MCF 10A (cell line): ENCODE measurements at regions not wholly inside any gene's neighbourhood (a gene's known extent, or its start where the extent isn't known, plus 50 kb on each side); places are given as distances from the start of the nearest gene placed in this dataset.
A peak's percentile ranks its signal among the peaks of the same experiment; 100 is the strongest.
"Not testable (repeated sequence)": the region's sequence is repeated elsewhere in the genome, so short reads cannot be mapped to it uniquely, and the experiment has no call there.

Experiments
- BruUV-seq: library from RNA; stranded (reverse); fragments of 400-500 nt; replicated peaks from 2 replicates; lab custom pipeline; 2021; lab: Mats Ljungman, UMichigan
- CTCF ChIA-PET: fragments of 300-600 bp; sonication (Branson Sonifier 250); formaldehyde crosslinking; extraction: SDS; loops from one replicate; lab custom pipeline; 2021; ENCODE audit warnings: antibody characterized with exemption, inconsistent platforms; lab: Yijun Ruan, JAX
- POLR2A ChIA-PET: fragments of 300-600, 350-650 bp; sonication (Branson Sonifier 250); formaldehyde crosslinking; extraction: SDS; loops from one replicate; lab custom pipeline; 2020; ENCODE audit warnings: antibody characterized with exemption, inconsistent platforms; lab: Yijun Ruan, JAX
- DNase-seq: peaks from one replicate; pipeline ENCODE4 v3.0.0-alpha.2; 2018; ENCODE audit not compliant: unreplicated experiment
- H3K27ac Mint-ChIP-seq: one replicate; pipeline ENCODE4 v1.8.0; 2022; ENCODE audit warnings: mild to moderate bottlenecking, low read depth, mixed read lengths; ENCODE audit not compliant: unreplicated experiment
- H3K27me3 Mint-ChIP-seq: one replicate; pipeline ENCODE4 v1.8.0; 2022; ENCODE audit warnings: mixed read lengths; ENCODE audit not compliant: insufficient read depth, unreplicated experiment
- H3K36me3 Mint-ChIP-seq: one replicate; pipeline ENCODE4 v1.8.0; 2022; ENCODE audit warnings: mild to moderate bottlenecking, moderate library complexity, mixed read lengths; ENCODE audit not compliant: insufficient read depth, unreplicated experiment
- H3K4me1 Mint-ChIP-seq: one replicate; pipeline ENCODE4 v1.8.0; 2022; ENCODE audit warnings: mixed read lengths; ENCODE audit not compliant: insufficient read depth, unreplicated experiment
- H3K4me3 Mint-ChIP-seq: one replicate; pipeline ENCODE4 v1.8.0; 2022; ENCODE audit warnings: mild to moderate bottlenecking, moderate library complexity, mixed read lengths; ENCODE audit not compliant: unreplicated experiment
- H3K9me3 Mint-ChIP-seq: one replicate; pipeline ENCODE4 v1.8.0; 2022; ENCODE audit warnings: mixed read lengths; ENCODE audit not compliant: unreplicated experiment
- intact Hi-C: fragments of 100-400 bp; cut with micrococcal nuclease; formaldehyde crosslinking; loops from 2 replicates; pipeline ENCODE4 v1.14.1; 2022
- TF ChIP-seq, protein P1 (sequence below): fragments of 200-600 bp; IDR thresholded peaks from one replicate; pipeline ENCODE4 v1.8.0; 2022; ENCODE audit warnings: antibody characterized with exemption, mild to moderate bottlenecking; ENCODE audit not compliant: unreplicated experiment

- Mint-ChIP-seq H3K4me3 (no peak overlapping the region), H3K4me1 (no peaks in the 10 kb centered on the region), H3K27ac (no peak overlapping the region), H3K36me3 (no peaks in the 10 kb centered on the region), H3K9me3 (peaks cover 28% of the 10 kb centered on the region), H3K27me3 (no peaks in the 10 kb centered on the region)
- BruUV-seq: no TSS peak
- intact Hi-C loops: no loop called here
- peak; percentile 20 for DNase-seq
- POLR2A ChIA-PET: no interaction called here
- CTCF ChIA-PET: no interaction called here
- TF ChIP-seq, protein P1, sequence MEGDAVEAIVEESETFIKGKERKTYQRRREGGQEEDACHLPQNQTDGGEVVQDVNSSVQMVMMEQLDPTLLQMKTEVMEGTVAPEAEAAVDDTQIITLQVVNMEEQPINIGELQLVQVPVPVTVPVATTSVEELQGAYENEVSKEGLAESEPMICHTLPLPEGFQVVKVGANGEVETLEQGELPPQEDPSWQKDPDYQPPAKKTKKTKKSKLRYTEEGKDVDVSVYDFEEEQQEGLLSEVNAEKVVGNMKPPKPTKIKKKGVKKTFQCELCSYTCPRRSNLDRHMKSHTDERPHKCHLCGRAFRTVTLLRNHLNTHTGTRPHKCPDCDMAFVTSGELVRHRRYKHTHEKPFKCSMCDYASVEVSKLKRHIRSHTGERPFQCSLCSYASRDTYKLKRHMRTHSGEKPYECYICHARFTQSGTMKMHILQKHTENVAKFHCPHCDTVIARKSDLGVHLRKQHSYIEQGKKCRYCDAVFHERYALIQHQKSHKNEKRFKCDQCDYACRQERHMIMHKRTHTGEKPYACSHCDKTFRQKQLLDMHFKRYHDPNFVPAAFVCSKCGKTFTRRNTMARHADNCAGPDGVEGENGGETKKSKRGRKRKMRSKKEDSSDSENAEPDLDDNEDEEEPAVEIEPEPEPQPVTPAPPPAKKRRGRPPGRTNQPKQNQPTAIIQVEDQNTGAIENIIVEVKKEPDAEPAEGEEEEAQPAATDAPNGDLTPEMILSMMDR: no peak
These were observed 436.8 kb upstream of the ERCC4 start for GRCh38 chr16:13483121-13483520.

DNA sequence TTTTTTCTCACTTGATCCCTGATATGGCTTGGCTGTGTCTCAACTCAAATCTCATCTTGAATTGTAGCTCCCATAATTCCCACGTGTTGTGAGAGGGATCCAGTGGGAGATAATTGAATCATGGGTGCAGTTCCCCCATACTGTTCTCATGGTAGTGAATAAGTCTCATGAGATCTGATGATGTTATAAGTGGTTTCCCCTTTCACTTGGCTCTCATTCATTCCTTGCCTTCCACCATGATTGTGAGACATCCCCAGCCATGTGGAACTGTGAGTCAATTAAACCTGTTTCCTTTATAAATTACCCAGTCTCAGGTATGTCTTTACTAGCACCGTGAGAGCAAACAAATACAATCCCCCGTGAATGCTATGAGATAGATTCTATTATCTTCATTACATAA lies 430.5 kb upstream of the ERCC4 start:
- DNase-seq, H3K27ac Mint-ChIP-seq, H3K27me3 Mint-ChIP-seq, H3K4me3 Mint-ChIP-seq, BruUV-seq, H3K36me3 Mint-ChIP-seq, intact Hi-C loops, H3K4me1 Mint-ChIP-seq, CTCF ChIA-PET, POLR2A ChIA-PET: not testable (repeated sequence)
- H3K9me3 Mint-ChIP-seq: peaks cover 15% of the 10 kb centered on the region

DNA sequence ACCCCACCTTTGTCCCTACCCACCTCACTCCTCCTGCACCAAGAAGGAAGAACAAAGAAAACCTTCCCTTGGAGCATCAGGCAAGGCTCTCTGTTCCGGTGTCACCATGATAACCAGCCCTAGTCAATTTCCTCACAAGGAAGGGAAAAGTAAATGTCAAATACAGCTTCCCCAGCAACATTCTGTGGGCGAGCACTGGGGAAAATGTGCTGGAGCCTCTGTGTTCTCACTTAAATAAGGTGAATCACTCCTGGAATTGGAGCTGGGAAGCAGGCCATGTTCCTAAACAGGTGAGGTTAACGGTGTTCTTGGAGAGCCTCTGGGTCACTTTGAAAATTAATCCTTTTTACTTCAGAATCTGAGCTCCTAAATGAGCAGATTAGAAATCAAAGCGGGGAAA lies 427.9 kb upstream of the ERCC4 start:
- H3K27ac Mint-ChIP-seq: no peak overlapping the region
- H3K9me3 Mint-ChIP-seq: peaks cover 10% of the 10 kb centered on the region
- no peak overlapping the region for H3K4me3 Mint-ChIP-seq
- TF ChIP-seq, protein P1: no peak
- DNase-seq: no peak
- ChIA-PET CTCF (interaction anchor here (1.3 kb wide), 1 partner anchor 8 kb away, joined by 3 read pairs; no protein-coding TSS in a partner anchor), POLR2A (no interaction called here)
- BruUV-seq: no TSS peak
- no peaks in the 10 kb centered on the region for H3K4me1 Mint-ChIP-seq
- H3K36me3 Mint-ChIP-seq: no peaks in the 10 kb centered on the region
- peaks cover 12% of the 10 kb centered on the region for H3K27me3 Mint-ChIP-seq
- intact Hi-C loops: no loop called here

GRCh38 chr16:13503960-13504635 lies 415.9 kb upstream of the ERCC4 start:
- CTCF ChIA-PET: interaction anchor here (0.6 kb wide), 1 partner anchor 1097 kb away, joined by 3 read pairs; no protein-coding TSS in a partner anchor
- Mint-ChIP-seq H3K27ac (no peak overlapping the region), H3K36me3 (no peaks in the 10 kb centered on the region), H3K4me1 (no peaks in the 10 kb centered on the region), H3K9me3 (peaks cover 8% of the 10 kb centered on the region), H3K4me3 (no peak overlapping the region), H3K27me3 (no peaks in the 10 kb centered on the region)
- intact Hi-C loops: no loop called here
- DNase-seq: peak; percentile 39
- TF ChIP-seq, protein P1: no peak
- POLR2A ChIA-PET: no interaction called here
- BruUV-seq: no TSS peak
